Hypothalamus (tissue), 51 donors: ENCODE measurements at regions not wholly inside any gene's neighbourhood (a gene's known extent, or its start where the extent isn't known, plus 50 kb on each side); places are given as distances from the start of the nearest gene placed in this dataset.
A peak's percentile ranks its signal among the peaks of the same experiment; 100 is the strongest.

ENCODE experiments used
- DNase-seq, 51 donors: peaks; one replicate each; lab custom pipeline; 2025; lab: John Stamatoyannopoulos, UW

DNA sequence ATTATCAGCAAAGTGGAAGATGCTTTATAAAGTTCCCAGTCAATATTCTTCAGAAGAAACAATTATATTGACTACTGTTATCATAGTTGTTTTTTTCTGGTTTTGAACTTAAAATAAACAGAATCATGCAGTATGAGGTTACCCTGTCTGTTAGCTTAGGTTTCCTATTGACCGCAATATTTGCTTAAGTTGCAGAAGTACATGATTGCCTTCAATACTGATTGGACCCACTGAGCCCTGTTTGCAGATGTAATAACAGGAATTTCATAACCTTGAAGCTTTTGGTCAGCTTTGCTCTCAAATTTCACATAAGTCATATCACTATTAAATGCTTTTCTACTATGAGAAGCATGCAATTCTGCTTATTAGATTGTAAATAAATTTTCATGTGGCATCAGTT is 229.1 kb upstream of the FSTL5 start:
- no peak for DNase-seq

DNA sequence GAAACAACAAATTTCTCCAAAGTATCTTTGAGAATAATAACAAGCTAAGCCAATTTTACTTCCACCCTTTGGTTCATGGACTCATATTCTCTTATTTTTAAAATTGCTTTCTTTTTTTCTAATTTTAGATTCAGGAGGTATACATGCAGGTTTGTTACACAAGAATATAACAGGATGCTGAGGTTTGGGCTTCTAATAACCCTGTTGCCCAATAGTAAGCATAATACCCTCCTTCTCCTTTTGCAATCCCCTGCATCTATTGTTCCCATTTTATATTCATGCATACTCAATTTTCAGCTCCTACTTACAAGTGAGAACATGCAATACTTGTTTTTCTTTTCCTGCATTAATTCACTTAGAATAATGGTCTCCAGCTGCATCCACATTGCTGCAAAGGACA is 202.3 kb upstream of the FSTL5 start:
- no peak for DNase-seq

DNA sequence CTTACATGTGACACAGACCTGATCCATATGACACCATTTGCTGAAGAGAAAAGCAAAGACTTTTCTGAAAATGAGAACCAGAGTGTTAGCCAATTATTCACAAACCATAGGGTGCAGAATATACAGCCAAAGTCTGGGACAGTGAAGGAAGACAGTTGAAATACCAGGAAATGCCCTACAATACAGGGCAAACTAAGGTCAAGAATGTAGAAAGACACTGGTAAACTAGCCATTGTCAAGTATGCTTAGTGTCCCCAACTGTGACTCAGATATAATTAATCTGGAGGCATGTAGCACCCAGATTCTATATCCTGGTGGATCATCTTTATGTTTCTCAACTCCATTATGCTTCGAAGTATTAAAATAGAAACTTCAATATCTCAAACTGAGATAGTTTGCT is 200.9 kb upstream of the FSTL5 start:
- DNase-seq: no peak

DNA sequence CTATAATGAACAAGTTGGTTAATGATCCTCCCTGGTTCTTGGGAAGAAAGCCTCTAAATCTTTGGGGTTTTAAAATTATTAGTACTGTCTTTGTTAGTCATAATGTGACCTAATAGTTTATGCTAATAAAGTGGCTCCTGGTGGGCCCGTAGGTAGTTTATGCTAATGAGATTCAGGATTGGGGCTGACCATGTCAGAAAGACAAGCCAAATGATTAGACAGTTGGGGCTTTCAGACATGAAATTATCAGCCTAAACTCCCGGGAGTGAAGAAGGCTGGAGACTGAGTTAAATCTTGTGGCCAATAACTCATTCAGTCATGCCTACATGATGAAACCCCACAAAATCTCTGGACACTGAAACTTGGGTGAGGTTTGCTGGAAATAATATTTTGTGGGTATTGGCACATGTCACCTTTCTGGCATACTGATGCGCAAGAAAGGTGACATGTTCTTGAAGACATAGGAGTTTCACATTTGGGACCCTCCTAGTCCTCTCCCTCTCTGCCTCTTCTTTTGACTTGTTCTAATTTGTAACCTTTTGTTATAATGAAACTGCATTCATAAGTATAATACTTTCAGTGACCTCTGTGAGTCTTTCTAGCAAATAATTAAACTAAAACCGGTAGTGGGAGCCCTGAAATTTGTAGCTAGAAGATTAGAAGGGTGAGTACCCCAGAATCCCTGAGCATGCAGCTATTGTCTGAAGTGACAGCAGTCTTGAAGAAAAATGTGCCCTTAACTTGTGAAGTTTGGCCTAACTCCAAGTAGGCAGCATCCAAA is 196.8 kb upstream of the FSTL5 start:
- DNase-seq: no peak

DNA sequence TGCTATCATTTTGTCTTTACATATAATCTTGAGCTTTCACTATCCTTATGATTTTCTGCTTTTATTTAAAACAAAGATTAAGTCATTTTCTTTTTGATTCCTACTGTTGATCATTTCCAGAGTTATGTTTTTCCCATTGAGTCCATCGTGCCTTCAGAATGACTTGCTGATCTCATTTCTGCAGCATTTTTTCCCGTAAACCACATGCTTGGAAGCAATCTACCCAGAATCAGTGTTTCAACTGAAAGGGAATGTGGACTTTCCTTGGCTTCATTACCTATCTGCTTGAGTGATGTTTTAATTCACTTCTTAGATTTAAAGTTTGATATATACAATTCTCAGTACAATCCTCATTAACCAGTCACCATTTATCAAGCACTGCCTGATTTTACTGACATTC is 192.4 kb upstream of the FSTL5 start:
- no peak for DNase-seq

DNA sequence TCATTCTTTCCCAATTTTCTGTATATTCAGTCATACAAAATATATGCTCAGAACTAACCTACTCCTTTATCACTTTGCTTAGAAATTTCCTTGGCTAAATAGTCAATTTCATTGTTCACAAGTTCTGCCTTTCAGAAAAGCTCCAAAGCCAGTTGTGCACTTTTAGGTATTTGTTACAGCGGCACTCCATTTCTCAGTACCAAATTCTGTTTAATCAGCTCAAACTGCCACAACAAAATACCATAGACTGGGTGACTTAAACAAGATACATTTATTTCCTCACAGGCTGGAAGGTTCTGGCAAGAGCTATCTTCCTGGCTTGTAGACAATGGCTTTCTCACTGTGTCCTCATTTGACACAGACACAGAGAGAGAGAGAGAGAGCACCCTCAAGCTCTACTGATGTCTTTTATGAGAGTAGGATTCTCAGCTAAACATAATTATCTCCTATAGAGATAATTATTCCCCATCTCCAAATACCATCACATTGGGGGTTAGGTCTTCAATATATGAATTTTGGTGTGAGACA is 188.8 kb upstream of the FSTL5 start:
- peak in 3 of 51 donors; percentile 2 to 25 (median 25) for DNase-seq

DNA sequence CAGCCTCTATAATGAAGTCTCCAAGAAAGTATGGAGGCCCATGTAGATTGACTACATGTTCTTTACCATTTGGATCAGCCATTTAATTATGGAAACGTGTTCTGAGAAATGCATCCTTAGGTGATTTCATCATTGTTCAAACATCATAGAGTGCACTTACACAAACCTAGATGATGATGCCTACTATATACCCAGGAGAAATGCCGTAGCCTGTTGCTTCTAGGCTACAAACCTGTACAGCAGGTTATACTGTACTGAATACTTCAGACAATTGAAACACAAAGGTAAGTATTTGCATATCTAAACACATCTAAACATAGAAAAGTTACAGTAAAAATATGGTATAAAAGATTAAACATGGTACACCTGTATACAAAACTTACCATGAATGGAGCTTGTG is 186.5 kb upstream of the FSTL5 start:
- DNase-seq: no peak

DNA sequence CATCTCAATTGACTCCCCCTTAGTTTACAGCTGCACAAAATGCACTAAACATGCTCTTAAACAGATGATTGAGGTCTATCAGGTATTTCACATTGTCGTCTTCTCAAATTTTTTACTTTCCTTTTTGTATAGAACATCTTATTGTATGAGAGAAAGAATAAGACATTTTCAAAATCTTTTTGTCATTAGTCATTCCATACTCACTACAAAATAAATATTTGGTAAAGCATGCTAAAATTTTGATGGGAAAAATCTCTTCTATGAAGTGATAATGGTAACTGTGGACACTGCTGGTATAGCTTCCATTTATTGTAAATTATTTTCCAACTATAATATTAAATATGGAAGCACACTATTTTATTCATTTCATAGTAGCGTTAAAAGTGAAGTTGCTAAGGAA is 185.6 kb upstream of the FSTL5 start:
- DNase-seq: no peak

DNA sequence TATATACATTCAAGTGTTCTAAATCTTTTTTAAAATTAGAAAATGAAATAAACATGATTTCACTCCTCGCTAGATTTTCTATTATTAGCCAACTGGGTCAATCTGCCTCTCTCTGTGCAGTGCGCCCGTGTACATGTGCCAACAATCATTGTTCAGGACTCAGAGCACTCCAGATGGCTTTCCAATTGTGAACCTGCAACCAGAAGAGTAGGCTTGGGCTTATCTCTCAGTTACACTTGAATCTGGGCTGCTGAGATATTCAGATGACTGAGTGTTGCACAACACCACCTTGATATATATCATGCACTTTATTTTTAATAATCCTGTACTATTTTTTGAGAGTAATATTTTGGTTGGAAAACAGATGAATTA is 184.0 kb upstream of the FSTL5 start:
- peak in 1 of 51 donors; percentile 4 for DNase-seq

DNA sequence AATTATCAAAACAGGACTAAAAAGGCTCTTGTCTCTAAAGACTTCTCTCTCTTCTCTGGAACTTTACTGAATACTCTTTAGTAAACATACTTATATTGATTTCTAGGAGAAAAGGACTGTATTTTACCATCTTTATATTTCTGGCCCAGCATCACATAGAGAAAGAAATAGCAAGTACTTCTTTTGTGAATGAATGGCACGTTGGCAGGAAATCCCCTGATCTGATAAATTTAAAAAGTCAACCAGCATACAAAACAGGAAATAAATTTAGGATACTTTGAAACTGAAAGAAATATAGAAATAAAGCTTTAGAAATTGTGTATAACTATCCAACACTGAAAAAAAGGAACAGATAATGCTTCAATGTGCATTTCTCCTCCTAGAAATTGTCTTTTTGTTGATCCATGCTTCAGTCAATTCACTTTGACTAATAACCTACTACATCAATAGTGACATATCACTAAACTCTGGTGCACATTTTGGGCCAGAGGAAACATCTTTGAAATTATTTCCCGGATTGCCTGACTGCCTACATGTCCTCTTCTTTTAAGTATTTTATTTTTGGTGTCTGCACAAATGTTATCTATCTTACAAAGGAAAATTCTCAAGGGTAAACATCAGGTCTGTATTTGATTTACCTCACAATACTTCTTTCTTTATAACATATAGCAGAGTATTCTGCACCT is 183.5 kb upstream of the FSTL5 start:
- no peak for DNase-seq

DNA sequence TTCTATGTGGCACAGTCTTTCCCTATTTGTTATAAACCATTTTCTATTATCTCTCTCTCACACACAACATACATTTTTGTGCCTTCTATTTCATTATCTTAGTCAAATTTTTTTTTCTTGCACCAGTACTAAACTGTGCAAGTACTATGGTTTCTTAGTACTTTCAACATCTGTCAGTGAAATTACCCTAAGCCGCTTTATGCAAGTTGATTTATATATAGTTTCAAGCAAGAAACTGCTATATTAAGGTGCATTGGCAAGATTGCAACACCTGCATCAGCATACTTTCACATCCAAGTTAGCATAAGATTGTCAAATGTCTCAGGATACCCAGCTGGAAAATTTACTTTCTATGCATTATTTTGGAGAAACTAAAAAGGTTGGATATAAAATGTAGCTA is 180.2 kb upstream of the FSTL5 start:
- DNase-seq: no peak

DNA sequence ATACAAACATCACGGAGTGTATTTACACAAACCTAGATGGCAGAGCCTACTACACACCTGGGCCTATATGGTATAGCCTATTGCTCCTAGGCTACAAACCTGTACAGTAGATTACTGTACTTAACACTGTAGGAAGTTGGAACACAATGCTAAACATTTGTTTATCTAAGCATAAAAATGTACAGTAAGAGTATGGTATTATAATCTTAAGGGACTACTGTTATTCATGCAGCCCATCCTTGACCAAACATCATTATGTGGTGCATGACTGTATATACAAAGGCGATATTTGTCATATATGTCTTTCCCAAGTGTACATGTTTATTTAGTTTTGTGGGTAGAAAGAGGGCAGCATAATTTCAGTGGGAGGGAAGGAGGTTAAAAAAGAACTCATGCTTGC is 177.7 kb upstream of the FSTL5 start:
- no peak for DNase-seq

DNA sequence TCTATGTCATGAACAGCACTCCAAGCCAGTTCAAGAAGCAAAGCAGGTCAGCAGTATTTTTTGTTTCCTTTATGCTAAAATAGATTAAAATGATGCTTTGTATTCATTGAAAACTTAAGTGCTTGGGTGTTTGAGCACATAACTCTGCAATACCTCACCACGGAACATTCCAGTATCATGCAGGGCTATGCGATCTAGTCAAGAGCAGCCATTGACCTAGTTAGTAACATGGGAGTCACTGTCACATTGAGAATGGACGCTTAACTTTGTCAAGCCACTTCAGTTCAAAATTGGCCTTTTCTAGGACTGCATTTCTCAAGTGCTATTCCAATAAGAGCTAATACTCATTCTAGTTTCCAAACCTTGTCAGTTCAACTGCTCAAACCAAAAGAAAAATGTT is 160.1 kb upstream of the FSTL5 start:
- DNase-seq: no peak

DNA sequence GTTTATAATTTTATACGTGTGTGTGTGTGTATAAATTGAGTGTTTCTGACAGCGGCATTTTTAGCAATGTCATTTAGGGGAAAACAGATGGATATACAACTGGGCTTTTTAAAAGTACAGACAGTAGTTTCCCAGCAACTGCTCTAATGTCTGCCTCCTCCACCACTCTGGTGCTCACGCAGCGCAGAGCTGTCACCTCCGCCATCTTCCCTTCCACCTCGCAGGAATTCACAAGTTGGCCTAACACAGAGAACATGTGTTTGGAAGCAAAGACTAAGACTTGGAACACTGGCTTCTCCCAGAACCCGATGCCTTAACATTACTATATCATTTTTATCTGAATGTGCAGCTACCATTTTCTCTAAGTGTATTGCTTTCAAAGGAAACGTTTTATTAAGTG is 158.3 kb upstream of the FSTL5 start:
- no peak for DNase-seq

DNA sequence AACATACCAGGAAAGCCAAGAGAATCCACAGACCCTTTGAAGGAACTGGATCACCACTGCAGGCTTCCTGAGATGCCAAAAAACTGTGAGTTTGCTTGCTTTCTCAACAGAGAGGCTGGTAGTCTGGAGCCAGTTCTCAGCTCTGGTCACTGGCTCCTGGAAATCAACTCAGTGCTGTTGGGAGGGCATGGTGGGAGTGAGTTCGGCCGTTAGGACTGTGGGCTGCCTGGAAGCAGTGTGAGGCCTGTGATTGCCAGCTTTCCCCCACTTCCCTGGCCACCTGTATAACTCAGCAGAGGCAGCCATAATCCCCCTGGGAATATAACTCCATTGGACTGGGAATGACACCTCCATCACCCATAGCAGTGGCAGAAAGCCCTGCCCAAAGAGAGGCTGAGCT is 122.0 kb upstream of the FSTL5 start:
- DNase-seq: no peak

DNA sequence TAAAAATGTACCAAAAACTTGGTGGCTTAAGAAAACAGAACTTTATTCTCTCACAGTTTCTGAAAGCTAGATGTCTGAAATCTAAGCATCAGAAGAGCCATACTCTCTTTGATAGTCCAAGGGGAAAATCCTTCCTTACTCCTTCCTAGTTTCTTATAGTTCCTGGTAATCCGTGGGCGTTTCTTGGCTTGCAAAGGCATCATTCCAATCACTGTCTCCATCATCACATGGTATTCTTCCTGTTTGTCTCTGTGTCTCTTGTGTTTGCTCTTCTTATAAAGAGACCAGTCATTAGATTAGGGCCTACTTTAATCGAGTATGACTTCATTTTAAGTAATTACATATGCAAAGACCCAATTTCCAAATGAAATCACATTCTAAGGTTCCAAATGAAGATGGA is 118.9 kb upstream of the FSTL5 start:
- DNase-seq: no peak

DNA sequence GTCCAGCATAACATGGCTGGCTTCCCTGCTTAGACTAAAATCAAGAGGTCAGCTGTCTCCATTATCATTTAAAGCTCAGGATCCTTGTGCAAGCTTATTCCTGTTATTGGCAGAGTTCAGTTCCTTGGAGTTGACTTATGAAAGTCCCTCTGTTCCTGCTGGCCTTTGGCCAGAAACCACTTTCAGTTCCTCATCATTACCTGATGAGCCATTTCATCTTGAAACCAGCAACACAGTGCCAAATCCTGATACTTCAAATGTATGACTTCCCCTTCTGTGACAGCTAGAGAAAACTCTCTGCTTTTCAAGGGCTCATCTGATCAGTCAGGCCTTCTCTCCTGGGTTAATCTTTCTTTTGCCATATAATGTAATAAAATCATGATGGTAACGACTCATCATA is 110.6 kb upstream of the FSTL5 start:
- DNase-seq: peak in 12 of 51 donors; percentile 1 to 34 (median 2)

DNA sequence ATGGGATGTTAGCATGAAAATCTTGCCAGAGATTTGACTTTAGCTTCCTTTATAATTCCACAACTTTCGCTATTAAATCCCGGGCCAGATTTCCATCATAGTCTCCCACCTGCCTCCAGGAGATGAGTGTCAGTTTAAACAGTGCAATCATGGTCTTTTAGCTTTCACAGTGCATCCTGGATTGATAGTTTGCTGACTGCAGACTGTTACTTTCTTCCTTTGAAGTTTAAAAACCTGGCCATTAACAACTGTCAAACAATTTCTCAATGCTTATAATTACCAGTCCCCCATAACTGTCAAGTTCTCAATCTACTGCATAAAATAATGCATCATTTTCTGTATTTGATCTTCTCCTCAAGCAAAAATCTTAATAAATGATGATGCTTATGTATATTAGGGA is 108.4 kb upstream of the FSTL5 start:
- no peak for DNase-seq

DNA sequence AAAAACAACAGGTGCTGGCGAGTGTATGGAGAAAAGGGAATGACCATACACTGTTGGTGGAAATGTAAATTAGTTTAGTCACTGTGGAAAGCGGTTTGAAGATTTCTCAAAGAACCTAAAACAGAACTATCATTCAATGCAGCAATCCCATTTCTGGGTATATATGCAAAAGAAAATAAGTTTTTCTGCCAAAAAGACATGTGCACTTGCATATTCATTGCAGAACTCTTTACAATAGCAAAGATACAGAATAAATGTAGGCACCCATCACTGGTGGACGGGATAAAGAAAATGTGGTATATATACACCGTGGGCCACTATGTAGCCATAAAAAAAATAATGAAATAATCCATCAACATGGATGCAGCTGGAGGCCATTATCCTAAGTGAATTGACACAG is 105.1 kb upstream of the FSTL5 start:
- DNase-seq: no peak

DNA sequence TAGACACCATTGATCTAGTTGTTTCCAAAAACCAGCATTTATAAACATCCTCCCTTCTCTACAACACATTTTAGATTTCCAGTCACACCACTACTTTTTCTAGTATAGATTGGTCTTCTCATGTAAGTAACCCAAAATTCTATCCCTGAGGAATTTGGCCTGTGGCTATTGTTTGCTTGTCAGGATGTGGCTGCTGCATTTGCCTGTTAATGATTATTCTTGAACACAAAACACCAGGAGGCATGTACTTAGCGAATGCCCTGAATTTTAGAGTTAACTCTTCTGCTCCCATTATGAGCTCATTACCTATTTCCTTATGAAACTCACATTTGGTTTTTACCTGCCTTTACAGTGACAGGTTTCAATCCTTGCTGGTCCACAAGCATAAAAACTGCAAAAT is 102.0 kb upstream of the FSTL5 start:
- no peak for DNase-seq

DNA sequence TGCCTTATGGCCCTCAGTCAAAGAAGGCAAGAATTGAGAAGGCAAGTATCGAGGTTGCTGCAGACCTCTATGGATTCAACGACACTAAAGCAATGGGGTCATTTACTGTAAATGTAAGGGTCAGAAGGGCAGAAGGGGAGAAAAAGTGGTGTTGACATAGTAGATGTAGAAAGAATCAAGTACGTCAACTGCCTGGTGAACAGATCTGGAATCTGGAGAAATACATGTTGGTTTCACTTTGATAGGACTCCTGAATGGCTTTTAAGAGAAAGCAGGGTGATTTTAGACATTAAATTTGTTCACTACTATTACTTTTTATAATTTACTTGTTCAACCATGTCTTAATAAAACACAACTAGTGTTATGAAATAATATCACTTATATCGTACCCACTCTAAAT is 81.3 kb upstream of the FSTL5 start:
- DNase-seq: no peak

DNA sequence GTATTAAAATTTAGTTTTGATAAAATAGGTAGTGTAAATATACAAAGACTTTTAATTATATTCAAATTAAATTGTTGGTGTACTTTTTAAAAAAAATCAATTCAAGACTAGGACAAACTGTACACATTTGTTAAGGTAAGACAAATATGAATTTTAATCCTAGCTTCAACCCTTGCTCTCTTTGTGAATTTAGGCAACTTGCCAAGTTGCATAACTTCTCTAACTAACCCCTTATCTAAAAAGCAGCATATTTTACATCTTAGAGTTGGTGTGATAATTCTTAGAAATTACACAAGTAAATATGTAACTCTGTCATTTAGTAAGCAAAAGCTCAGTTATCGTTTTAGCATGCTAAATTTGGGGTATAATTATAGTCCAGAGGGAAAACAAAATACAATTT is 78.1 kb upstream of the FSTL5 start:
- no peak for DNase-seq
